PC-3 (cell line): ENCODE measurements at regions not wholly inside any gene's neighbourhood (a gene's known extent, or its start where the extent isn't known, plus 50 kb on each side); places are given as distances from the start of the nearest gene placed in this dataset.

Experiments used
- EZH2 ChIP-seq: fragments of 300-600 bp; sonication (generic); IDR thresholded peaks from one replicate; pipeline ENCODE4 v1.6.1; 2017; ENCODE audit warnings: antibody characterized with exemption, mild to moderate bottlenecking, low read length; ENCODE audit not compliant: unreplicated experiment
- EZH2phosphoT487 ChIP-seq: fragments of 300-600 bp; sonication (generic); IDR thresholded peaks from 2 replicates; pipeline ENCODE4 v1.6.1; 2018; ENCODE audit warnings: mild to moderate bottlenecking, antibody characterized with exemption, low read length, borderline replicate concordance
- TF ChIP-seq, protein P1 (sequence below): fragments of 300-600 bp; sonication (generic); conservative IDR thresholded peaks from 2 replicates; pipeline ENCODE4 v1.5.1; 2017; ENCODE audit warnings: antibody characterized with exemption, low read depth, mild to moderate bottlenecking, low read length

- TF ChIP-seq, protein P1, sequence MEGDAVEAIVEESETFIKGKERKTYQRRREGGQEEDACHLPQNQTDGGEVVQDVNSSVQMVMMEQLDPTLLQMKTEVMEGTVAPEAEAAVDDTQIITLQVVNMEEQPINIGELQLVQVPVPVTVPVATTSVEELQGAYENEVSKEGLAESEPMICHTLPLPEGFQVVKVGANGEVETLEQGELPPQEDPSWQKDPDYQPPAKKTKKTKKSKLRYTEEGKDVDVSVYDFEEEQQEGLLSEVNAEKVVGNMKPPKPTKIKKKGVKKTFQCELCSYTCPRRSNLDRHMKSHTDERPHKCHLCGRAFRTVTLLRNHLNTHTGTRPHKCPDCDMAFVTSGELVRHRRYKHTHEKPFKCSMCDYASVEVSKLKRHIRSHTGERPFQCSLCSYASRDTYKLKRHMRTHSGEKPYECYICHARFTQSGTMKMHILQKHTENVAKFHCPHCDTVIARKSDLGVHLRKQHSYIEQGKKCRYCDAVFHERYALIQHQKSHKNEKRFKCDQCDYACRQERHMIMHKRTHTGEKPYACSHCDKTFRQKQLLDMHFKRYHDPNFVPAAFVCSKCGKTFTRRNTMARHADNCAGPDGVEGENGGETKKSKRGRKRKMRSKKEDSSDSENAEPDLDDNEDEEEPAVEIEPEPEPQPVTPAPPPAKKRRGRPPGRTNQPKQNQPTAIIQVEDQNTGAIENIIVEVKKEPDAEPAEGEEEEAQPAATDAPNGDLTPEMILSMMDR = no peak
- no peak for TF ChIP-seq EZH2phosphoT487
- no peak for TF ChIP-seq EZH2
Observed at GRCh38 chr13:76769271-76769791, 116.9 kb downstream of the KCTD12 start.
